ENCODE measurements at regions not wholly inside any gene's neighbourhood (a gene's known extent, or its start where the extent isn't known, plus 50 kb on each side); places are given as distances from the start of the nearest gene placed in this dataset.

GRCh38 chr9:100865111-100865510 lies 163.4 kb upstream of the PLPPR1 start:
- Mint-ChIP-seq H3K27me3 (ENCODE audit: low read depth) (no peaks in the 10 kb centered on the region), H3K4me1 (peaks cover 13% of the 10 kb centered on the region), H3K36me3 (no peaks in the 10 kb centered on the region), H3K9me3 (peaks cover 18% of the 10 kb centered on the region), H3K4me3 (no peak overlapping the region), H3K27ac (no peak overlapping the region)
- ATAC-seq = no peak
- no peak for DNase-seq (ENCODE audit: low spot score)
- ChIA-PET POLR2A (no interaction called here), CTCF (no interaction called here)
- TF ChIP-seq HMGA2 (CRISPR knock-in tag; IDR thresholded peaks at IDR 0.05) (no peak), SMAD3 (CRISPR knock-in tag; IDR thresholded peaks at IDR 0.05; ENCODE audit: borderline replicate concordance) (no peak), SP1 (CRISPR knock-in tag; conservative IDR thresholded peaks at IDR 0.05) (no peak), ZNF423 (CRISPR knock-in tag; IDR thresholded peaks at IDR 0.05) (no peak), RORB (CRISPR knock-in tag; IDR thresholded peaks at IDR 0.05) (no peak), SOX15 (CRISPR knock-in tag; IDR thresholded peaks at IDR 0.05) (no peak), AFF4 (CRISPR knock-in tag; IDR thresholded peaks at IDR 0.05; ENCODE audit: borderline replicate concordance) (no peak), ELF4 (CRISPR knock-in tag; IDR thresholded peaks at IDR 0.05; ENCODE audit: low read depth) (no peak), CREM (CRISPR knock-in tag; IDR thresholded peaks at IDR 0.05) (no peak), PRDM15 (CRISPR knock-in tag; IDR thresholded peaks at IDR 0.05) (no peak), GRHL2 (CRISPR knock-in tag; IDR thresholded peaks at IDR 0.05; ENCODE audit: insufficient replicate concordance, severe bottlenecking) (no peak), TP53 (CRISPR knock-in tag; IDR thresholded peaks at IDR 0.05) (no peak), ZMAT4 (CRISPR knock-in tag; IDR thresholded peaks at IDR 0.05) (no peak), IRF2 (CRISPR knock-in tag; IDR thresholded peaks at IDR 0.05; ENCODE audit: borderline replicate concordance, low read depth) (no peak), ETV6 (CRISPR knock-in tag; IDR thresholded peaks at IDR 0.05) (no peak), ZNF219 (CRISPR knock-in tag; IDR thresholded peaks at IDR 0.05; ENCODE audit: borderline replicate concordance) (no peak), PREB (CRISPR knock-in tag; IDR thresholded peaks at IDR 0.05; ENCODE audit: borderline replicate concordance) (no peak), MXD4 (CRISPR knock-in tag; IDR thresholded peaks at IDR 0.05; ENCODE audit: borderline replicate concordance) (no peak), IRF1 (CRISPR knock-in tag; IDR thresholded peaks at IDR 0.05) (no peak)

Measured in WTC11 (cell line).